ENCODE measurements at regions not wholly inside any gene's neighbourhood (a gene's known extent, or its start where the extent isn't known, plus 50 kb on each side); places are given as distances from the start of the nearest gene placed in this dataset.

DNA sequence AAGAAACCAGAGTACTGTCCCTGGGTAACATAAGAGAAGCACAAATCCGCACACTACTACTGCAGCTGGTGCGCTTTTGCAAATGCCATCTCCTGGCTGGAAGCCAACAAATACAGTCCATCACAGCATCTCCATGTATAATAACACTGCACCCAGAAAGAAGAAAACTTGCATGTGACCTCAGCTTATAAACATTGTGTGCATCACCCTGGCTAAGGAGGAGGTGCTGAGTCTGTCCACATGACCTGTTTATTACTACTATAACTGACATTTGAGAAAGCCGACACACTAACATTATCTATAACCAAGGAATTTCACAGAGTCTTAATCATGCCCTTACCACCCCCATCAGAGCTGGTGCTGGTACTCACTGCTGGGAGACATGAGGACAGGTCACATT, 516.8 kb downstream of the CFAP47 start:
- DNase-seq = no peak

DNA sequence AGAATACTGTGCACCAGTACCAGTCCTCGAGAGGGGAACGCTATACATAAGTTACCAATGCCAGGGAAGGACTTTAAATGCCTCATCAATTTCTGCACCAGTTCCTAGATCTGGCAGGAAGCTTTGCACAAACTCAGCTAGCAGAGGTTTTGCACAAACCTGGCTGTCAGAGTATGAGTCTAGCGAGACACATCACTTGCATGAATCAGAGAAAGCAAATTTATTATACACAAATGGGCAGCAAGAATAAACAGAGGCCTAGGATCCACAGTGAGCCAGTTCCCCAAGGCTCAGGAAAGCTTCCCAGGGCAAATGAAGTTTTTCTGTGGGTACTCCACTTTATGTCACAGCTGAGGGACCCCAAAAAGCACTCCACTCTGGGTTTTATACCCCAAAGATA, 523.5 kb downstream of the CFAP47 start:
- no peak for DNase-seq

DNA sequence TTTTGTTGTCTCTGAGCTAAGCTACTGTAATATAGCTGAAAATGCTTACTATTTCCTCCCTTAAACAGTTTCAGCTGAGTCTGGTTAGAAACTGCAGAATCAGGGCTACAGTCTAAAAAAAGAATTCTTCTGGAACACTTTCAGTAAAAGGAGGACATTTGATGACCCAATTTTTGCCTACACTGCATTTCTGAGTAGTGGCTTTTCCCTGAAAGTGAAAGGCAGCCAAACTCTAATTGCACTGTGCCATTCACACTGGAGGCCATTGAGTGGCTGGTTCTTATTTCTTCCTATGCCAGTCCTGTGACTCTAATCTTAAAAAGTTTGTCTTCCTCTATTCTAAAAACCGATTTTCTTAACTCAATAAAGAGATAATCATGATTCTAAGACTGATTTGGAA, 526.0 kb downstream of the CFAP47 start:
- no peak for DNase-seq

GRCh38 chrX:36462142-36462541, 542.6 kb downstream of the CFAP47 start:
- DNase-seq = no peak

GRCh38 chrX:36480441-36480990, 527.6 kb upstream of the FAM47C start:
- no peak for DNase-seq

- DNase-seq = no peak
These were observed 506.9 kb upstream of the FAM47C start for GRCh38 chrX:36501169-36501702.

- no peak for DNase-seq
These were observed 503.5 kb upstream of the FAM47C start for GRCh38 chrX:36504625-36505024.

GRCh38 chrX:36508042-36508441, 500.1 kb upstream of the FAM47C start:
- DNase-seq = no peak

DNA sequence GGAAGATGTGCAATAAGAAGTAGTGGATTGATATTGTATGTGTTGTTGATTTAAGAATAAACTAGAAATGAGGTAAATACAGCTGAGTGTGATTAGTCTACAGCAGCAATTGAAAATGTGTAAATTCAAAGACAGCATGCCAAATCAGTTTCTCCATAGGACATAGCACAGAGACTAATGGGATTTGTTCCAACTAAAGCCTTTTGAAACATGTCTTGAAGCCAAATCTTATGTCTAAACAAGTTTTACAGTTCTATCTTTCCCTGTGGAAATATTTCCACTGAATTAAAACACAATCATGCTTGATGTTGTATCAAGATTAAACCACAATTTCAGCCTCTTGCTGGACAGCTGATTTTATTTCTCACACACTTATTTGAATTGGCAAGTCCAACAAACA, 497.4 kb upstream of the FAM47C start:
- DNase-seq = no peak

- DNase-seq = no peak
These were observed 479.5 kb upstream of the FAM47C start for GRCh38 chrX:36528661-36529060.

DNA sequence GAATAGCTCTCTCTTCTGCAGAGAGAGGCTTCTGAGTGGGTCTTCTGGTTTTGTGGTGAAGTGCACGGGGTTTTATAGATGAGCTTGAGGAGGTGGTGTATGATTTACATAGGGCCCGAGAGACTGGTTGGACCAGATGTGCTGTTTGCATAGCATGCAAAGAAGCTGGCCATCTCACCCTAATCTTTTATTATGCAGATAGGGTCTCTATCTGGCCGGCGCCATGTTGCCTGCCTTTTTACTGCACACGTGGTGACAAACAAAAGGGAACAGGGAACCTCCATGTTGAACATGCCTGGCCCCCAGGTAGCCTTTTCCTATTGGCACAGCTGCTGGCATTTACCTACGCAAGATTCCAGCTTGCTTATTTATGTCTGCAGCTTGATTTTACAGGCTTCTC, 473.3 kb upstream of the FAM47C start:
- DNase-seq = no peak

GRCh38 chrX:36543499-36543898, 464.7 kb upstream of the FAM47C start:
- no peak for DNase-seq

GRCh38 chrX:36562986-36563385, 445.2 kb upstream of the FAM47C start:
- no peak for DNase-seq

DNA sequence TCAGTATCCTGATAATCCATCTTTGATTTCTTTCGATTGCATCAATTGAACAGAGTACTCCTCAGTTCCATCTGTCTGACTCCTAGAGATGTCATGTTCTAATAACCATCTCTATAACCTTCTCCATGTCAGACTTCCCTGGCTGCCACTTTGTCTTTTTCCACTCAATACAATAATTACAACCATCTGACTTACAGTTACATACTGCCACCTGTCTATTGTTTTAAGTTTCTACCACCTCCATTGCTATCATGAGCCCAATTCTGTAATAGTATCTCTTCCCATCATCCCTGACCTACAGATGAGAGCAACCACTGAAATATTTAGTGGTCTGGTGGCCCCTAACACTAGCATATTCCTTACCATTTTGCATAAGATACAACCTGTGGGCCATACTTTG, 439.2 kb upstream of the FAM47C start:
- DNase-seq = no peak

DNA sequence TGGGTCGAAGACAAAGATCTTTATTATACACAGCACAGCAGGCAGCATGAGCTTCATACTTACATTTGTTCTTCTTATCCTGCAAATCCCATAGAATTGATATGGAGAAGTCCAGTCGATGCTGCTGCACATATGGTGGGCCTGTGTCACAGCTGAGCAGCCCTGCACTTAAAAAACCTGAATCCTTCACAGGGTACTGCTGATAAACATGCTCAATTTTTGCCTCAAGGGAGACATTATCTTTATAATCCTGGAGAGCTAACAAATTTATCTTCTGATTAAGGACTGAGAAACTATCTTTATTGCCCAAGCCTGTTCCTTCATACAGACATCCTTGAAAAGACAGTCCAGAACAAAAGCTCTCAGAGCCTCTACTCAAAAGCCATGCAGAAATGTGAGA, 434.4 kb upstream of the FAM47C start:
- DNase-seq = no peak

DNA sequence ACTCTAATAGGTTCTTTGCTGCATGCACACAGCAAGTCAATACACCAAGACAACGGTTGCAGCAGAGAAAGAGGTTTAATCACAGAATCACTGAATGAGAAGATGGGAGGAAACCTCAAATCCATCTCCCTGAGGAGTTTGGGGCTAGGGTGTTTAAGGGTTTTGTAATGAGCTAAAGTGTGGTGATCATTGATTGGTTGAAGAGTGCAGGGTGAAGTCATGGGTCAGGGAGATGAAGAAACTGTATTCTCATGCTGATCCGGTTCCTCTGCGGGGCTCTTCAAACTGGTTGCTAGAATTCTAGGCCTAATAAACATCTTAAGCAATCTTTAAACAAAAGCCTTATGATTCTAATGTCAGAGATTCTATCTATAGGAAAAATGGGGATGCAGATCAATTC, 432.5 kb upstream of the FAM47C start:
- no peak for DNase-seq

GRCh38 chrX:36577006-36577405, 431.2 kb upstream of the FAM47C start:
- no peak for DNase-seq

DNA sequence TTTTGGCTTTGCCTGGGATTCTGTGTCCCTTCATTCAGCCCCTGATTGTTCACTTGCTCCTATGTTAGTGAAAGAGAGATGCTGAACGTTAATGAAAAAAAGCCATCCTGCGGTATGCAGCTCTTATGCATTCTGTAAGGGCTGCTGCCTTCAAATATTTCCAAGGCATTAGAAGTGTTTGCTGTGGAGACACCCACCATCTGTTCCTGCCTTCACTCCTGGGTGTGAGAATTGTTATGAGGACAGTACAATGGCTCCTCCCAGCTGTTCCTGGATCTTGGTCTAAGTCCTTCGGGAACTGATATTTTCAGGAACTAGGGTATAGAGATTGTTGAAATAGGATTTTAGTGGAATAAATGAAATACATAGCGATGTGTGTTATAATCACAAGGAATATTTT, 427.1 kb upstream of the FAM47C start:
- DNase-seq = no peak

DNA sequence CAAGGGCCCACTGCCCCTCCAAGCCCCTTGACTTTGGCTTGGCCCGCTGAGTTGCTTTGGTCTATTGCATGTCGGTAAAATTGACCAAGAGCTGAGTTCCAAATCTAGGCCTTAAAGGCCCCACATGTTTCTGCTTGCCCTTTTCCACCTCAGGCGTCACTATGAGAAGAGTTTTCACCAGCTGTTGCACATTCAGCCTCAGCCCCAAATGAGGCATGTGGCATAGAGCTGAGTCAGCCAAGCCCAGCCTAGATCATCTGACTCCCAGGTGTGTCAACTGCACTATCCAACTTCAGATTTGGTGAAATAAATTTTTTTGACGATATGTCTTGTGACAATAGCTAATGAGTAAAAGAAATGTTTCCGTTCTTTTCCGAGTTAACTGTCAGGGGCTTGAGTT, 424.5 kb upstream of the FAM47C start:
- DNase-seq = no peak

DNA sequence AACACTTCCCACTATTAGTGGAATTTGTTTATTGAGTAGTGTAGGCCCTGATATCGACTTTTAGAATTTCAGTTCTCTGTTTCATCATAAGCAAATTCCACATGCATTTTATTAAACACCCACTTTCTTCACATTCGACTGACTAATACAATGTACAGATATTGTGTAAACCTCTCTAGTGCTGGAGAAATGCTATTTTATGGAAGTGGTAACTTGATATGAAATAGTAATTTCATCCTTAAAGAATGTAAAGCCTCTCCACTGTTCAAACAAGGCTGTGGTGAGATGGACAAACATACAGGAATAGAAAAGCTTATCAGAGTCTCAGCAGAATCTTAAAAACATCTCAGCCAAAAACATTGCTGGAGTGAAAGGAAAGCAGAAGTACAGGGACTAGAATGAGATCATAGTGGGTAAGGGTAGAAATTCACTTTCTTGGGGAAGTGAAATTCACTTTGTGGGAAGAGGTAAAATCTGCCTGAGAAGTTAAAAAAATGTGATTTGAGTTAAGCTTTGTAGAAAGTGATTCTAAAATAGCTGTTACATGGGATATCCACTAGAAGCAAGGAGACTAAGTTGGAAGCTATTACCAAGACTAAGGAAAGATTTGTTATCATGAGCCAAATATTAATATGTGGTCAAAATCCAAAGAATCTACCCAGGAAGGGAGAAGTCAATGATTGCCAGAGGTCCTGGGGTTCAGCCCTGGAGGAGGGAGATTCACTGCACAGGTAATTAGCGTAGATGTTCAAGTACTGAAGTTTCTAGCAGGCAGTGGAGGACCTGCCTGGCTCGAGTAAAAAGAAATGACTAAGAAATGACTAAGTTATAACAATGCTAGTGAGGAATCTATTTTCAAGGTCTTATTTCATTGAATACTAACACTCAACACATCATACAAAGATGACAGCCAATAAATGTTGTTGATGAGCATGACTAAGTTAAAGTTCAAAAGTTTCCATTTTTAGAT, 398.3 kb upstream of the FAM47C start:
- DNase-seq = no peak

DNA sequence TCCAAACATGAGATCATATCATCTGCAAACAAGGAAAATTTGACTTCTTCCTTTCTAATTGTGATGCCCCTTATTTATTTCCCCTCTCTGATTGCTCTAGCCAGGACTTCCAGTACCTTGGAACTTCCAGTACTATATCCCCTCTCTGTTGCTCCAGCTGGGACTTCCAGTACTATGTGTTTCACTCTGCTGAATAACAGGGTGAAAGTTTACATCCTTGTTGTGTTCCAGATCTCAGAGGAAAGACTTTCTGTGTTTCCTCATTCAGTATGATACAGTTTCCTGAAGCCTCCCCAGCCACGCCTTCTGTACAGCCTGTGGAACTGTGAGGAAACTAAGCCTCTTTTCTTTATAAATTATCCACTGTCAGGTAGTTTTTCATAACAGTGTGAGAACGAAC, 381.3 kb upstream of the FAM47C start:
- no peak for DNase-seq

GRCh38 chrX:36640232-36640631, 367.9 kb upstream of the FAM47C start:
- no peak for DNase-seq

DNA sequence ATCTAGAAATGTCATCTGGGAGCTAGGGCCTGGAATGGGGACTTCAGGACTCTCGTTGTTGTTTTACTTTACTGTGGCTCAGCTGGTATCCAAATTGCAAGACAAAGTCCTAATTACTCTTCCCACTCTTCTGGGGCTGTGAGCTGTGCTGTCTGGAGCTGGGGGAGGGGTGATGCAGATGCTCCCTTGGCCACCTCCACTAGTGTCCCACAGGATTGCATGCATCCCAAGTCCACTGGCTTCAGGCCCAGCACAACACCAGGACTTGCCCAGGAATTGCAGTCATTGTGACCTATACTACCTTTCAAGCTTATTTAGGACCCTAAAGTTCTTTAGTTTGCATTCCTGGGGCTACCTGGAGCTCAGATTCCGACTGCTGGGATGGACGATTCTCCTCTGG, 366.1 kb upstream of the FAM47C start:
- no peak for DNase-seq

- DNase-seq = no peak
These were observed 357.5 kb upstream of the FAM47C start for GRCh38 chrX:36650622-36651021.

Data from fibroblast of skin of abdomen (primary cell).